ENCODE measurements at regions not wholly inside any gene's neighbourhood (a gene's known extent, or its start where the extent isn't known, plus 50 kb on each side); places are given as distances from the start of the nearest gene placed in this dataset.

- no peak for TF ChIP-seq EZH2phosphoT487 (IDR thresholded peaks at IDR 0.05; ENCODE audit: borderline replicate concordance, low read length)
- TF ChIP-seq CTCF (conservative IDR thresholded peaks at IDR 0.05; ENCODE audit: low read depth, low read length) = no peak
- no peak for TF ChIP-seq EZH2 (IDR thresholded peaks at IDR 0.05; ENCODE audit: low read length, unreplicated experiment)
Observed at GRCh38 chr7:3218411-3219225, 82.4 kb upstream of the SDK1 start.

All from PC-3 (cell line).